GM20000 (cell line): ENCODE measurements at regions not wholly inside any gene's neighbourhood (a gene's known extent, or its start where the extent isn't known, plus 50 kb on each side); places are given as distances from the start of the nearest gene placed in this dataset.

Experiments
- DNase-seq: peaks from one replicate; pipeline ENCODE4 v3.0.0; 2012; ENCODE audit warnings: low spot score
- CTCF ChIP-seq: IDR thresholded peaks from 2 replicates; pipeline ENCODE4 v1.5.1; 2012; ENCODE audit warnings: mild to moderate bottlenecking, control low read depth; ENCODE audit errors: extremely low read depth, missing control alignments

- TF ChIP-seq CTCF, result no peak
- DNase-seq, result no peak
Observed at GRCh38 chr4:138957302-138957701, 58.3 kb upstream of the NOCT start.

- no peak for DNase-seq
- TF ChIP-seq CTCF, result no peak
Observed at GRCh38 chr4:138954428-138954827, 61.2 kb upstream of the NOCT start.

- TF ChIP-seq CTCF, result no peak
- no peak for DNase-seq
Observed at GRCh38 chr4:138953961-138954371, 61.6 kb upstream of the NOCT start.

GRCh38 chr4:138952411-138952810 lies 63.2 kb upstream of the NOCT start:
- no peak for DNase-seq
- TF ChIP-seq CTCF, result no peak

- no peak for TF ChIP-seq CTCF
- DNase-seq, result no peak
Observed at GRCh38 chr4:138951764-138952163, 63.8 kb upstream of the NOCT start.

GRCh38 chr4:138949866-138950265 lies 65.7 kb upstream of the NOCT start:
- no peak for TF ChIP-seq CTCF
- DNase-seq, result no peak

GRCh38 chr4:138948918-138949317 lies 66.7 kb upstream of the NOCT start:
- no peak for DNase-seq
- TF ChIP-seq CTCF, result no peak
